HL-60 (cell line): ENCODE measurements at regions not wholly inside any gene's neighbourhood (a gene's known extent, or its start where the extent isn't known, plus 50 kb on each side); places are given as distances from the start of the nearest gene placed in this dataset.

Source experiments
- DNase-seq, 2 experiments: peaks; one replicate each; pipeline ENCODE4 v3.0.0-alpha.2; 2010 to 2020; ENCODE audit warnings: low read depth in 1 of 2, low spot score in 1 of 2
- H3K27ac ChIP-seq: fragments of 250-450 bp; sonication (Bioruptor Pico); replicated peaks from 2 replicates; pipeline ENCODE4 v1.5.1; 2020; ENCODE audit warnings: mild to moderate bottlenecking, moderate library complexity
- H3K27me3 ChIP-seq: fragments of 250-450 bp; sonication (Bioruptor Pico); 2 replicates; pipeline ENCODE4 v1.5.1; 2021; ENCODE audit warnings: mild to moderate bottlenecking, moderate library complexity; ENCODE audit not compliant: insufficient read depth, poor library complexity, severe bottlenecking
- H3K4me3 ChIP-seq: replicated peaks from 2 replicates; pipeline ENCODE4 v1.5.1; 2011; ENCODE audit warnings: mild to moderate bottlenecking, control low read depth, low read length; ENCODE audit not compliant: insufficient read depth
- GABPA ChIP-seq: IDR thresholded peaks from 2 replicates; pipeline ENCODE4 v1.6.1; 2012; ENCODE audit warnings: low read depth
- POLR2AphosphoS5 ChIP-seq: IDR thresholded peaks from 2 replicates; pipeline ENCODE4 v1.6.1; 2012; ENCODE audit warnings: low read depth
- REST ChIP-seq: IDR thresholded peaks from 2 replicates; pipeline ENCODE4 v1.6.1; 2012; ENCODE audit warnings: low read depth; ENCODE audit not compliant: insufficient replicate concordance
- SPI1 ChIP-seq: IDR thresholded peaks from 2 replicates; pipeline ENCODE4 v1.6.1; 2012; ENCODE audit warnings: low read depth, mild to moderate bottlenecking, borderline replicate concordance
- TF ChIP-seq, protein P1 (sequence below): IDR thresholded peaks from one replicate; pipeline ENCODE4 v1.5.1; 2011; ENCODE audit warnings: low read length, control low read depth, inconsistent platforms; ENCODE audit not compliant: insufficient read depth

DNA sequence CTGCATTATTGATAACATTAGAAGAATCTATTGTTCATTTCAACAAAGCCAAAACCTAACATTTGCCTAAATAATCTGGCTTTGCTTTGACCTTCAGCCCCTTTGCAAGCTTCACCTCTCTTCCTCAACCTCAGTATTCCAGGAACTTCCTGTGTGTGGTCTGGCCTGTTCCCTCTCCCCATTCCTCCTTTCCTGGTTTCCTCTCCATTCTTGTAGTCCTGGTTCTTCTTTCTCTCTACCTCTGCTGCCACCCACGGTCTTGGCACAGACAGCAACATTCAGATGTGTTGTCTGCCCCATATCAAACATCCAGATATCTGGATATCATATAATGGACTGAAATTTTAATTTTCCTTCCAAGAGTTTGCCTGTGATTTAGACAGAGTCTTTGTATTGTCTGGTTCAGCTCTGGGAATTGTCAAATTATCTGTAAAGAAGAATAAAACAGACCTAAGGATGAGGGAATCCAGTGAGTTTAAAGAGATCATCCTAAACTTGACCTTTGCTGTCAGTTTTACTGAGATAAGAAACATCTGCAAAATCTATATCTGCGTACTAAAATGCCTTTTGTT is 148.1 kb upstream of the KCTD3 start:
- TF ChIP-seq POLR2AphosphoS5 (no peak), GABPA (no peak), REST (no peak), SPI1 (no peak)
- TF ChIP-seq, protein P1, sequence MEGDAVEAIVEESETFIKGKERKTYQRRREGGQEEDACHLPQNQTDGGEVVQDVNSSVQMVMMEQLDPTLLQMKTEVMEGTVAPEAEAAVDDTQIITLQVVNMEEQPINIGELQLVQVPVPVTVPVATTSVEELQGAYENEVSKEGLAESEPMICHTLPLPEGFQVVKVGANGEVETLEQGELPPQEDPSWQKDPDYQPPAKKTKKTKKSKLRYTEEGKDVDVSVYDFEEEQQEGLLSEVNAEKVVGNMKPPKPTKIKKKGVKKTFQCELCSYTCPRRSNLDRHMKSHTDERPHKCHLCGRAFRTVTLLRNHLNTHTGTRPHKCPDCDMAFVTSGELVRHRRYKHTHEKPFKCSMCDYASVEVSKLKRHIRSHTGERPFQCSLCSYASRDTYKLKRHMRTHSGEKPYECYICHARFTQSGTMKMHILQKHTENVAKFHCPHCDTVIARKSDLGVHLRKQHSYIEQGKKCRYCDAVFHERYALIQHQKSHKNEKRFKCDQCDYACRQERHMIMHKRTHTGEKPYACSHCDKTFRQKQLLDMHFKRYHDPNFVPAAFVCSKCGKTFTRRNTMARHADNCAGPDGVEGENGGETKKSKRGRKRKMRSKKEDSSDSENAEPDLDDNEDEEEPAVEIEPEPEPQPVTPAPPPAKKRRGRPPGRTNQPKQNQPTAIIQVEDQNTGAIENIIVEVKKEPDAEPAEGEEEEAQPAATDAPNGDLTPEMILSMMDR, result no peak
- no peak for DNase-seq
- Histone ChIP-seq H3K27ac (no peak overlapping the region), H3K4me3 (no peak overlapping the region), H3K27me3 (no peaks in the 10 kb centered on the region)

- Histone ChIP-seq H3K4me3 (no peak overlapping the region), H3K27me3 (no peaks in the 10 kb centered on the region), H3K27ac (no peak overlapping the region)
- TF ChIP-seq REST, result no peak
- TF ChIP-seq, protein P1, result no peak
- TF ChIP-seq SPI1, result no peak
- no peak for TF ChIP-seq GABPA
- TF ChIP-seq POLR2AphosphoS5, result no peak
- DNase-seq, result no peak
Observed at GRCh38 chr1:215421744-215422143, 145.4 kb upstream of the KCTD3 start.

GRCh38 chr1:215423288-215423687 is 143.8 kb upstream of the KCTD3 start:
- TF ChIP-seq GABPA, result no peak
- TF ChIP-seq REST, result no peak
- TF ChIP-seq SPI1, result no peak
- TF ChIP-seq, protein P1, result no peak
- no peak for TF ChIP-seq POLR2AphosphoS5
- DNase-seq, result no peak
- H3K27ac ChIP-seq, result no peak overlapping the region
- no peak overlapping the region for H3K4me3 ChIP-seq
- H3K27me3 ChIP-seq, result no peaks in the 10 kb centered on the region
